Globus pallidus (tissue), 1 donor: ENCODE measurements at regions not wholly inside any gene's neighbourhood (a gene's known extent, or its start where the extent isn't known, plus 50 kb on each side); places are given as distances from the start of the nearest gene placed in this dataset.

Experiments used
- DNase-seq: peaks from one replicate; pipeline ENCODE4 v3.0.0-alpha.2; 2015; ENCODE audit warnings: low spot score

DNA sequence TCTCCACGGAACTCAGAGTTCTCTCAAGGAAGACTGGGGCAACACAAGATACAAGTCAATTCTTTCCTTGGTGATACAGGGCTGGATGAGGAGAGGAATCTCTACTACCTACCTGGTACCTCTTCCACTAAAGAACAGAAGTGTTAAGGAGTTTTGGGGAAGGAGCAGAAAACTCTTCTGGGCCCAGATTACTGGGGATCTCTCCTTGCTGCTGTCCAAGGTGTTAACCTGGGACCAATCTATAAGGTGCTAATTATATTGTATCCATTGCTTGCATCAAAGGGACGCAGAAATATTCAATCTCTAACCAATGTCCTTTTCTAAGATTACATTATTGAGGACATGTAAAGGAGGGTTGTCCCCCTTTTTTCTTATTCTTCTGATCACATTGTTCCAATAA is 1102.5 kb downstream of the AMY1C start:
- no peak for DNase-seq

GRCh38 chr1:104853276-104853675 is 1103.6 kb downstream of the AMY1C start:
- no peak for DNase-seq

GRCh38 chr1:104854529-104854928 is 1104.8 kb downstream of the AMY1C start:
- no peak for DNase-seq

DNA sequence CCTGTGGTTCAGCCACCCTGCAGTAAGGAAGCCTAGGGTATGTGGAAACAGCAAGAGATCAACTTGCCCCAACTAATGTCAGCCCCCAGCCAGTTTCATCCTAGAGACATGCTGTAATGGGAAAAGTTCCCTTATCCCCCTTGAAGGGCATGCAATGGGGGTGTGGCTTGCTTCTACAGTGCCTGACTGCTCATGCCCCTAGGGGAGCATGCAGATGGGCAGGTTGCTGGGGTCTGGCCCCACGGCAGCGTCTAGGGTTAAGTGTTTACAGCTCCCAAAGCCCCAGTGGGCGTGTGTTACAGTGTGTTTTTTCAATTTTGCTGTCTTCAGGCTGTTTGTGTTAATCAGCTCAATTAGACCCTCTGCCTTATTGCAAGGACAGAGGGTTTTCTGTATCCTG is 1105.9 kb downstream of the AMY1C start:
- no peak for DNase-seq

- DNase-seq = no peak
Observed at GRCh38 chr1:104856091-104856490, 1106.4 kb downstream of the AMY1C start.

GRCh38 chr1:104856518-104856917 is 1106.8 kb downstream of the AMY1C start:
- no peak for DNase-seq

- no peak for DNase-seq
Observed at GRCh38 chr1:104868794-104869193, 1119.1 kb downstream of the AMY1C start.

GRCh38 chr1:104874044-104874443 is 1124.3 kb downstream of the AMY1C start:
- DNase-seq = no peak

- DNase-seq = no peak
Observed at GRCh38 chr1:104878203-104878909, 1128.7 kb downstream of the AMY1C start.

GRCh38 chr1:104884939-104885338 is 1135.2 kb downstream of the AMY1C start:
- no peak for DNase-seq

DNA sequence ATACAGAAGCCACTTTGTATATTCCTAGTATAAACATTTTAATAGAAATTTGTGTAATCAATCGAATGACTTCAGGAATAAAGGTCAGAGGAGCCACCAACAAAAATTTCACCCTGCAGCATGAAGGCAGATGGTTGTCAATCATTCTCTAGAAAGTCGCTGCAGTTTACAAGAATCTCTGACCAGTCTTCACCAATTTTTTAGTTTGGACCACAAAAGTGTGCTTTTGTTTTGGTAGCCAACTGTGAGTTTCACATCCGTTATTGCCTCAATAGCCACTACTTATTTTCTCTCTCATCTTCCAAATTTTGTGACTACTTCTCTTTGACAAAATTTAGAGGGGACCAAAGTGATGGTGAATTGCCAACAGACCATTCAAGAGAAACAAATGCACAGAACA is 1155.6 kb downstream of the AMY1C start:
- DNase-seq = no peak

DNA sequence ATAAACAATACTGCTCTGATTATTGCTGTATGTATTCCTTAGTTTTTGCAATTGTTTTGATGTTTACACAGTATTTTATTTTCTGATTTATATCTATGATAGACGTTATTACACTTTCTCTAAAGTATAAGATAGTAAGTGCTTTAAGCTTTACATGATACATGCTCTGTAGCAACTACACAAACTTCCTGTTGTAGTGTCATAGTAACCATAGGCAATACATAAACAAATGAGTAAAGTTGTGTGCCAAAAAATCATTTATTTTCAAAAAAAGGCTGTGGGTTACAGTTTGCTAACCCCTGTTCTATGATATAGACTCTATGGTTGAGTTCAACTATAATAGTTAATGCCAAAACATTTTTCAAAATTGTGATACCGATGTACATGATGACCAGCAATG is 1156.4 kb downstream of the AMY1C start:
- DNase-seq = no peak

GRCh38 chr1:104919188-104919587 is 1169.5 kb downstream of the AMY1C start:
- no peak for DNase-seq

DNA sequence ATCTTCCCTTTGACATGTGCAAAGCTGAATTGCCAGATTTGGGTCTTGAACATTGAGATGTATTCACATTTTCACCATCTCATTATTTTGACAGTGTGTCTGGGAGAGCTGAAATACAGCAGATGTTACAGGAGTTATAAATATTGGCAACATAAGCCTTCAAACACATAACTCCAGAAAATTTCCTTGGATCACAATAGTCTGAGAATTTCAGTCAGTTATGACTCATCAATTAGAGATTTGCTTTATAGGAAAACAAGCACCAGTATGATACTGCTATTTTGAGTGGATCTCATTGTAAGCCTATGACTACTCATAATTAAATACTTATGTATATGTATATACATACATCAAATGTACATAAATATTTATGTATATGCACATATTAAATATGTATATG is 1171.8 kb downstream of the AMY1C start:
- DNase-seq = no peak

- no peak for DNase-seq
Observed at GRCh38 chr1:104923075-104923474, 1173.4 kb downstream of the AMY1C start.

- DNase-seq = no peak
Observed at GRCh38 chr1:104929280-104929679, 1179.6 kb downstream of the AMY1C start.

DNA sequence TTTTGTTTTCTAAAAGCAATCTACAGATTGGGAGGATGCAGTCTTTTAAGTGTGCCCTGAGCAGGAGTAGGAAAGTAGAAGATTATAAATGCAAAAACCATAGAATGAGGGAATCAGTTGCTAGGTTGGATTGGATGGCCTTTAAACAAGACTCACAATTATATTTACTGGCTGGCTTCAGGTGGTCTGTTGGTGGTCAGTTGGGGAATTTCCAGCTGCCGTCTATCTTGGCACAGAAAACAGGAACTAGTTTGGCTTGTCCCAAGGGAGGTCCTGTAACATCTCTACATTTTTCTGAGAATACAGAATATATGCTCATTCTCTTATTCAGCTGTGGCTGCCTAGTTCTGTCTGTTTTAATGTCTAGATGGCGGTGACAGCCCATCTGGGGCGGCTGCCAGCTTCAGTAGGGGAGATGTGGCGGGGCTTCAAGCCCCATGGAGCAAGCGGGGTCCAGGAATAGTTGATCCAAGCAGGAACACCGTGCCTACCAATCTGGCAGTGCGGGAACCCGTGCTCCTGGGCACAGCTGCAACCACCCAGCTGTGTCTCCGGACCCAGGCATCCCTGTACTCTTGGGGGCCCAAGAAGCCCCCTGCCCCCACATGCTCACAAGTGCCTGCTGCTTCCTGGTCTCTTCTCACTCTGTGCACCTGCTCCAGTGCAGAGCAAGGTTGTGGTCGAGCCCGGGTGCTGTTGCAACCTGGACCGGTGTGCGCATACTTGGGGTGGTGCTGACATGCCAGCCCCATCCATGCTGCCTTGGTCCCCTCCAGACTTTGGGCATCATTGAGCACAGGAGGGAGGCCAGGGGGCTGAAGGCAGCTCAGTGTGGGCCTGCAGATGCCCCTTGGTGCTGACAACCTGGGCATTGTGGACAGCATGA is 1182.6 kb downstream of the AMY1C start:
- DNase-seq = no peak

- DNase-seq = no peak
Observed at GRCh38 chr1:104932949-104933679, 1183.4 kb downstream of the AMY1C start.

- DNase-seq = no peak
Observed at GRCh38 chr1:104933846-104934245, 1184.1 kb downstream of the AMY1C start.

DNA sequence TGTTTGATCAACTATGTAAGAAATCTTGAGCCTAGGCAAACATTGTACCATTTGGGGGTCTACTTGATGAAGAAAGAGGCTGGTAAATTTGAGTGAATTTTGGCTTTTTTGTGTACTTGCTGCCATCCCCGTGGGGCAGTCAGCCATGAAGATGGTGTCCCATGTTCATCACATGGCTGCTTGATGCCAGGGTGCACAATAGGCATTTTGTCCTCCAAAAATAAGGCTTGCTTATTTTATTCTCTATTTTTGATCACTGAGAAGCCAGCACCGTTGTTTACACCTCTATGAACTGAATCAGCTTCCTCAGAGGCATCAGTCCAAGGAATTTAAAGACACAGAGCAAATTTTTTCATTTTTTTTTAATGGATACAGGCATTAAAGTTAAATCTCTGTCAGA is 1195.7 kb downstream of the AMY1C start:
- DNase-seq = no peak

- DNase-seq = no peak
Observed at GRCh38 chr1:104946558-104947210, 1197.0 kb downstream of the AMY1C start.

- no peak for DNase-seq
Observed at GRCh38 chr1:104953555-104953954, 1203.9 kb downstream of the AMY1C start.
